Nephron (organoid): ENCODE measurements at regions not wholly inside any gene's neighbourhood (a gene's known extent, or its start where the extent isn't known, plus 50 kb on each side); places are given as distances from the start of the nearest gene placed in this dataset.

Source experiments
- H3K27ac Mint-ChIP-seq, 3 experiments: 2 replicates each; pipeline ENCODE4 v1.8.0; 2020; ENCODE audit warnings: mixed read lengths in 3 of 3, mild to moderate bottlenecking in 2 of 3, moderate library complexity in 1 of 3
- H3K27me3 Mint-ChIP-seq: 2 replicates; pipeline ENCODE4 v1.8.0; 2021; ENCODE audit warnings: low read depth, mild to moderate bottlenecking, moderate library complexity, mixed read lengths
- H3K36me3 Mint-ChIP-seq: 2 replicates; pipeline ENCODE4 v1.8.0; 2020; ENCODE audit warnings: low read depth, mixed read lengths
- H3K4me1 Mint-ChIP-seq: 2 replicates; pipeline ENCODE4 v1.8.0; 2020; ENCODE audit warnings: mixed read lengths
- H3K4me3 Mint-ChIP-seq, 3 experiments: 2 replicates each; pipeline ENCODE4 v1.8.0; 2020; ENCODE audit warnings: mild to moderate bottlenecking in 3 of 3, mixed read lengths in 3 of 3, moderate library complexity in 2 of 3
- H3K9me3 Mint-ChIP-seq: 2 replicates; pipeline ENCODE4 v1.8.0; 2020; ENCODE audit warnings: mixed read lengths
- CTCF ChIP-seq, 3 experiments: fragments of 200-600 bp; sonication (generic); IDR thresholded peaks; one replicate each; pipeline ENCODE4 v1.5.0; 2021; ENCODE audit warnings: antibody characterized with exemption in 3 of 3; ENCODE audit not compliant: unreplicated experiment in 3 of 3

- Mint-ChIP-seq H3K36me3 (no peaks in the 10 kb centered on the region), H3K27me3 (peaks cover 15% of the 10 kb centered on the region), H3K4me3 (no peak overlapping the region), H3K27ac (no peak overlapping the region), H3K4me1 (no peaks in the 10 kb centered on the region), H3K9me3 (no peaks in the 10 kb centered on the region)
- TF ChIP-seq CTCF (IDR thresholded peaks at IDR 0.05; ENCODE audit: unreplicated experiment in 3 of 3), result no peak
These were observed 135.5 kb upstream of the SORCS3 start for GRCh38 chr10:104505521-104506042.

- no peak for TF ChIP-seq CTCF (IDR thresholded peaks at IDR 0.05; ENCODE audit: unreplicated experiment in 3 of 3)
- no peaks in the 10 kb centered on the region for H3K27me3 Mint-ChIP-seq
These were observed 131.1 kb upstream of the SORCS3 start for GRCh38 chr10:104509981-104510380.

GRCh38 chr10:104510644-104511043 is 130.4 kb upstream of the SORCS3 start:
- no peak for TF ChIP-seq CTCF (IDR thresholded peaks at IDR 0.05; ENCODE audit: unreplicated experiment in 3 of 3)
- H3K4me3 Mint-ChIP-seq, result no peak overlapping the region
- no peak overlapping the region for H3K27ac Mint-ChIP-seq
- H3K4me1 Mint-ChIP-seq, result no peaks in the 10 kb centered on the region
- H3K36me3 Mint-ChIP-seq, result no peaks in the 10 kb centered on the region
- no peaks in the 10 kb centered on the region for H3K9me3 Mint-ChIP-seq
- peaks cover 3% of the 10 kb centered on the region for H3K27me3 Mint-ChIP-seq

More at GRCh38 chr10:104509981-104510380, 131.1 kb upstream of the SORCS3 start:
- no peak overlapping the region for H3K27ac Mint-ChIP-seq
- H3K4me1 Mint-ChIP-seq, result no peaks in the 10 kb centered on the region
- no peaks in the 10 kb centered on the region for H3K36me3 Mint-ChIP-seq
- H3K4me3 Mint-ChIP-seq, result no peak overlapping the region
- no peaks in the 10 kb centered on the region for H3K9me3 Mint-ChIP-seq

- peaks cover 3% of the 10 kb centered on the region for H3K27me3 Mint-ChIP-seq
- H3K9me3 Mint-ChIP-seq, result no peaks in the 10 kb centered on the region
- no peak overlapping the region for H3K27ac Mint-ChIP-seq
- H3K4me3 Mint-ChIP-seq, result no peak overlapping the region
- H3K36me3 Mint-ChIP-seq, result no peaks in the 10 kb centered on the region
- no peaks in the 10 kb centered on the region for H3K4me1 Mint-ChIP-seq
- no peak for TF ChIP-seq CTCF (IDR thresholded peaks at IDR 0.05; ENCODE audit: unreplicated experiment in 3 of 3)
These were observed 128.3 kb upstream of the SORCS3 start for GRCh38 chr10:104512800-104513199.

- Mint-ChIP-seq H3K27me3 (peaks cover 10% of the 10 kb centered on the region), H3K4me1 (no peaks in the 10 kb centered on the region), H3K9me3 (no peaks in the 10 kb centered on the region), H3K27ac (no peak overlapping the region), H3K36me3 (no peaks in the 10 kb centered on the region), H3K4me3 (no peak overlapping the region)
- TF ChIP-seq CTCF (IDR thresholded peaks at IDR 0.05; ENCODE audit: unreplicated experiment in 3 of 3), result no peak
These were observed 125.4 kb upstream of the SORCS3 start for GRCh38 chr10:104515678-104516199.

GRCh38 chr10:104516986-104517385 is 124.1 kb upstream of the SORCS3 start:
- peaks cover 13% of the 10 kb centered on the region for H3K27me3 Mint-ChIP-seq
- no peak for TF ChIP-seq CTCF (IDR thresholded peaks at IDR 0.05; ENCODE audit: unreplicated experiment in 3 of 3)
- no peaks in the 10 kb centered on the region for H3K4me1 Mint-ChIP-seq
- no peak overlapping the region for H3K4me3 Mint-ChIP-seq
- no peak overlapping the region for H3K27ac Mint-ChIP-seq
- H3K36me3 Mint-ChIP-seq, result no peaks in the 10 kb centered on the region
- no peaks in the 10 kb centered on the region for H3K9me3 Mint-ChIP-seq
